H9 (cell line): ENCODE measurements at regions not wholly inside any gene's neighbourhood (a gene's known extent, or its start where the extent isn't known, plus 50 kb on each side); places are given as distances from the start of the nearest gene placed in this dataset.

Source experiments
- DNase-seq: peaks from one replicate; pipeline ENCODE4 v3.0.0-alpha.2; 2017
- H2AFZ ChIP-seq: one replicate; pipeline ENCODE4 v1.6.1; 2013; ENCODE audit warnings: mild to moderate bottlenecking, low read length, control low read depth, moderate library complexity
- H2AK5ac ChIP-seq: 2 replicates; pipeline ENCODE4 v1.6.1; 2013; ENCODE audit warnings: low read length, control low read depth, mixed read lengths; ENCODE audit not compliant: insufficient read length
- H2BK120ac ChIP-seq: one replicate; pipeline ENCODE4 v1.6.1; 2013; ENCODE audit warnings: low read depth, mild to moderate bottlenecking, low read length, control low read depth, inconsistent platforms; ENCODE audit not compliant: poor library complexity, severe bottlenecking
- H2BK12ac ChIP-seq: 2 replicates; pipeline ENCODE4 v1.6.1; 2013; ENCODE audit warnings: low read length, control low read depth, mixed read lengths, low read depth; ENCODE audit not compliant: insufficient read length
- H2BK15ac ChIP-seq: 2 replicates; pipeline ENCODE4 v1.6.1; 2013; ENCODE audit warnings: low read depth, low read length, control low read depth
- H2BK20ac ChIP-seq: one replicate; pipeline ENCODE4 v1.6.1; 2013; ENCODE audit warnings: low read depth, mild to moderate bottlenecking, low read length, control low read depth, inconsistent platforms; ENCODE audit not compliant: poor library complexity, severe bottlenecking
- H2BK5ac ChIP-seq: 2 replicates; pipeline ENCODE4 v1.6.1; 2013; ENCODE audit warnings: low read length, control low read depth, mixed read lengths; ENCODE audit not compliant: insufficient read length
- H3K14ac ChIP-seq: 2 replicates; pipeline ENCODE4 v1.6.1; 2013; ENCODE audit warnings: low read length, control low read depth; ENCODE audit not compliant: insufficient read depth
- H3K18ac ChIP-seq: 2 replicates; pipeline ENCODE4 v1.6.1; 2013; ENCODE audit warnings: low read depth, mild to moderate bottlenecking, mixed read lengths, low read length, control low read depth; ENCODE audit not compliant: insufficient read length
- H3K23ac ChIP-seq: 2 replicates; pipeline ENCODE4 v1.6.1; 2013; ENCODE audit warnings: low read length, control low read depth, mixed read lengths, low read depth; ENCODE audit not compliant: insufficient read length
- H3K23me2 ChIP-seq: 2 replicates; pipeline ENCODE4 v1.6.1; 2013; ENCODE audit warnings: low read depth, mild to moderate bottlenecking, mixed read lengths, low read length, control low read depth; ENCODE audit not compliant: insufficient read length, poor library complexity, severe bottlenecking
- H3K27ac ChIP-seq: 2 replicates; pipeline ENCODE4 v1.5.1; 2013; ENCODE audit warnings: low read length, control low read depth, mixed read lengths, low read depth; ENCODE audit not compliant: insufficient read length
- H3K27me3 ChIP-seq: 2 replicates; pipeline ENCODE4 v1.6.1; 2013; ENCODE audit warnings: low read length, control low read depth, inconsistent platforms; ENCODE audit not compliant: insufficient read depth
- H3K4ac ChIP-seq: 2 replicates; pipeline ENCODE4 v1.6.1; 2013; ENCODE audit warnings: low read depth, mild to moderate bottlenecking, control low read depth, inconsistent platforms, low read length, moderate library complexity
- H3K4me1 ChIP-seq: 2 replicates; pipeline ENCODE4 v1.6.1; 2013; ENCODE audit warnings: low read length, control low read depth, inconsistent platforms; ENCODE audit not compliant: insufficient read depth
- H3K4me2 ChIP-seq: 2 replicates; pipeline ENCODE4 v1.6.1; 2013; ENCODE audit warnings: low read length, control low read depth, mixed read lengths; ENCODE audit not compliant: insufficient read length, insufficient read depth
- H3K56ac ChIP-seq: 2 replicates; pipeline ENCODE4 v1.6.1; 2013; ENCODE audit warnings: low read depth, mild to moderate bottlenecking, mixed read lengths, low read length, control low read depth; ENCODE audit not compliant: insufficient read length
- H3K79me1 ChIP-seq: 2 replicates; pipeline ENCODE4 v1.6.1; 2013; ENCODE audit warnings: low read depth, mild to moderate bottlenecking, moderate library complexity, low read length, control low read depth, inconsistent platforms; ENCODE audit not compliant: insufficient read depth, poor library complexity, severe bottlenecking
- H3K79me2 ChIP-seq: 2 replicates; pipeline ENCODE4 v1.6.1; 2013; ENCODE audit warnings: low read length, control low read depth, inconsistent platforms; ENCODE audit not compliant: insufficient read depth
- H3K9ac ChIP-seq: 2 replicates; pipeline ENCODE4 v1.6.1; 2013; ENCODE audit warnings: low read length, control low read depth, mixed read lengths; ENCODE audit not compliant: insufficient read length; ENCODE audit errors: extremely low read depth
- H3K9me3 ChIP-seq: one replicate; pipeline ENCODE4 v1.6.1; 2013; ENCODE audit warnings: low read depth, low read length, inconsistent platforms; ENCODE audit not compliant: control insufficient read depth
- H3T11ph ChIP-seq: one replicate; pipeline ENCODE4 v1.6.1; 2013; ENCODE audit warnings: mild to moderate bottlenecking, low read length, control low read depth, inconsistent platforms
- H4K20me1 ChIP-seq: one replicate; pipeline ENCODE4 v1.6.1; 2013; ENCODE audit not compliant: control insufficient read depth, insufficient read length, insufficient read depth
- H4K5ac ChIP-seq: 2 replicates; pipeline ENCODE4 v1.6.1; 2013; ENCODE audit warnings: low read depth, mild to moderate bottlenecking, mixed read lengths, low read length, control low read depth; ENCODE audit not compliant: insufficient read length
- H4K8ac ChIP-seq: replicated peaks from 2 replicates; pipeline ENCODE4 v1.6.1; 2013; ENCODE audit warnings: low read length, control low read depth, mixed read lengths, low read depth; ENCODE audit not compliant: insufficient read length
- H4K91ac ChIP-seq: 2 replicates; pipeline ENCODE4 v1.6.1; 2013; ENCODE audit warnings: low read depth, mild to moderate bottlenecking, moderate library complexity, mixed read lengths, low read length, control low read depth; ENCODE audit not compliant: insufficient read length
- H3K27ac Mint-ChIP-seq, 3 experiments: 2 replicates in 2 of 3; 3 replicates in 1 of 3; pipeline ENCODE4 v1.8.0; 2020 to 2021; ENCODE audit warnings: mixed read lengths in 3 of 3, mild to moderate bottlenecking in 1 of 3, moderate library complexity in 1 of 3
- H3K27me3 Mint-ChIP-seq: 2 replicates; pipeline ENCODE4 v1.8.0; 2021; ENCODE audit warnings: low read depth, mild to moderate bottlenecking, moderate library complexity, mixed read lengths
- H3K36me3 Mint-ChIP-seq, 3 experiments: 2 replicates in 2 of 3; 3 replicates in 1 of 3; pipeline ENCODE4 v1.8.0; 2020 to 2021; ENCODE audit warnings: low read depth in 3 of 3, mixed read lengths in 3 of 3; ENCODE audit not compliant: insufficient read depth in 1 of 3
- H3K4me1 Mint-ChIP-seq, 2 experiments: 2 replicates each; pipeline ENCODE4 v1.8.0; 2020; ENCODE audit warnings: mixed read lengths in 2 of 2
- H3K4me3 Mint-ChIP-seq, 2 experiments: 2 replicates in 1 of 2; 3 replicates in 1 of 2; pipeline ENCODE4 v1.8.0; 2020 to 2021; ENCODE audit warnings: mild to moderate bottlenecking in 2 of 2, mixed read lengths in 2 of 2, moderate library complexity in 1 of 2
- H3K9me3 Mint-ChIP-seq, 2 experiments: 2 replicates in 1 of 2; 3 replicates in 1 of 2; pipeline ENCODE4 v1.8.0; 2020; ENCODE audit warnings: mild to moderate bottlenecking in 2 of 2, mixed read lengths in 2 of 2, moderate library complexity in 1 of 2
- CTCF ChIP-seq: fragments of 200-600 bp; sonication (generic); conservative IDR thresholded peaks from 3 replicates; pipeline ENCODE4 v1.8.0; 2021; ENCODE audit warnings: antibody characterized with exemption, mild to moderate bottlenecking
- WGBS: extraction: QIAGEN DNeasy Blood & Tissue Kit; methylation state at CpG from one replicate; pipeline ENCODE4 v1.1.7; 2013; ENCODE audit warnings: missing lambda C conversion rate, low lambda C conversion rate, mixed read lengths; ENCODE audit not compliant: insufficient read length; ENCODE audit errors: extremely low coverage; 5-methylcytosine and 5-hydroxymethylcytosine counted together

- no peak for TF ChIP-seq CTCF
- no peak overlapping the region; a peak in 1 of 5 replicates for H3K4me3 Mint-ChIP-seq
- Histone ChIP-seq H4K8ac (no peak overlapping the region), H3K23me2 (no peaks in the 10 kb centered on the region), H3T11ph (no peak overlapping the region), H2AK5ac (no peak overlapping the region), H4K20me1 (no peaks in the 10 kb centered on the region), H3K9ac (no peak overlapping the region), H3K79me1 (no peaks in the 10 kb centered on the region), H3K79me2 (no peaks in the 10 kb centered on the region), H3K27ac (no peak overlapping the region), H2AFZ (no peak overlapping the region), H3K4me1 (no peaks in the 10 kb centered on the region), H2BK120ac (no peak overlapping the region), H4K91ac (no peak overlapping the region), H2BK15ac (no peak overlapping the region), H3K27me3 (no peaks in the 10 kb centered on the region), H2BK20ac (no peak overlapping the region), H3K9me3 (no peaks in the 10 kb centered on the region), H2BK12ac (no peak overlapping the region), H3K14ac (no peak overlapping the region), H4K5ac (no peak overlapping the region), H3K56ac (no peak overlapping the region), H3K23ac (no peak overlapping the region), H3K4me2 (no peak overlapping the region), H3K4ac (no peak overlapping the region), H3K18ac (no peak overlapping the region), H2BK5ac (no peak overlapping the region)
- H3K27me3 Mint-ChIP-seq = no peaks in the 10 kb centered on the region
- H3K9me3 Mint-ChIP-seq = no peaks in the 10 kb centered on the region
- DNase-seq = no peak
- H3K36me3 Mint-ChIP-seq = no peaks in the 10 kb centered on the region
- no peaks in the 10 kb centered on the region; a peak in 1 of 4 replicates for H3K4me1 Mint-ChIP-seq
- no peak overlapping the region for H3K27ac Mint-ChIP-seq
- no CpG with 5 or more reads among the region's 3 CpGs for WGBS
Observed at GRCh38 chr6:115782612-115783011, 278.1 kb downstream of the FRK start.
